HG02852 (cell line): ENCODE measurements at regions not wholly inside any gene's neighbourhood (a gene's known extent, or its start where the extent isn't known, plus 50 kb on each side); places are given as distances from the start of the nearest gene placed in this dataset.
A peak's percentile ranks its signal among the peaks of the same experiment; 100 is the strongest.
"Not testable (repeated sequence)": the region's sequence is repeated elsewhere in the genome, so short reads cannot be mapped to it uniquely, and the experiment has no call there.

Experiments used
- ATAC-seq: cut with Tn5 transposase; IDR thresholded peaks from one replicate; pipeline ENCODE4 v1.9.1; 2021; ENCODE audit warnings: mild to moderate bottlenecking, moderate library complexity; ENCODE audit not compliant: unreplicated experiment

DNA sequence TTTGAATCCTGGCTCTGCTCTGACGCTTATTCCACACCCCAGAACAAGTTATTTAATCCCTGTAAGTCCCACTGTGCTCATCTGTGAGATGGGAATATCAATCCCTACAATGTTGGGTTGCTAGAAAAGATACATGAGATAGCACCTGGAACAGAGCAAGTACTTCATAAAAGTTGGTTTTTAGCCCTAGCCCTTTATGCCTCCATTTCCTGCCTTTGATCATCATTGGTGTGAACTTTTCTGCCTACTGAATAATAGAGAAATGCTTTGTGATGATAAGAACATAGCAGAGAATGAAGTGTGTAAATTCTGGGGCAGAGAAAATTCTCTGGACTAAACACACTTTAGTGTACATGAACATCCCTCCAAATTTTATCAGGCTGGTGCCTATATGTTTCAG, 90.3 kb upstream of the RANBP6 start:
- ATAC-seq = no peak

DNA sequence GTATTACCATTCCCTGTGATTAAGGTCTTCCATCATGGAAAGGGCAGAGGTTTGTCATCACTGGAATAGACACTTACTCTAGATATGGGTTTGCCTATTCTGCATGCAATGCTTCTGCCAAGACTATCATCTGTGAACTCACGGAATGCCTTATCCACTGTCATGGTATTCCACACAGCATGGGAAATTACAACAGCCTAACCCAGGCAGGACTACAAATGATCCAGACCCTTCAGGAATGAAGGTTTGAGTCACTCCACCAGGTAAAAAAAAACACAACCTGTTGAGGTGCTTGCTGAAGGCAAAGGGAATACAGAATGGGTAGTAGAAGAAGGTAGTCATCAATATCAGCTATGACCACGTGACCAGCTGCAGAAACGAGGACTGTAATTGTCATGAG, 89.0 kb upstream of the RANBP6 start:
- not testable (repeated sequence) for ATAC-seq

DNA sequence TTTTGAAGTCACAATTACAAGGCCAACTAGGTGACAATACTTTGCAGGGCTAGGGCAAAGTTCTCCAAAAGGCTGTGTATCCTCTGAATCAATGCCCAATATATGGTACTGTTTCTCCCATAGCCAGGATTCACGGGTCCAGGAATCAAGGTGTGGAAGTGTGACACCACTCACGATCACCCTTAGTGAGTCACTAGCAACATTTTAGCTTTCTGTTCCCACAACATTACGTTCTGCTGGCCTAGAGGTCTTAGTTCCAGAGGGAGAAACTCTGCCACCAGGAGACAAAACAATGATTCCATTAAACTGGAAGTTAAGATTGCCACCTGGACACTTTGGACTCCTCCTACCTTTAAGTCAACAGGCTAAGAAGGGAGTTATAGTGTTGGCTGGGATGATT, 88.5 kb upstream of the RANBP6 start:
- not testable (repeated sequence) for ATAC-seq

DNA sequence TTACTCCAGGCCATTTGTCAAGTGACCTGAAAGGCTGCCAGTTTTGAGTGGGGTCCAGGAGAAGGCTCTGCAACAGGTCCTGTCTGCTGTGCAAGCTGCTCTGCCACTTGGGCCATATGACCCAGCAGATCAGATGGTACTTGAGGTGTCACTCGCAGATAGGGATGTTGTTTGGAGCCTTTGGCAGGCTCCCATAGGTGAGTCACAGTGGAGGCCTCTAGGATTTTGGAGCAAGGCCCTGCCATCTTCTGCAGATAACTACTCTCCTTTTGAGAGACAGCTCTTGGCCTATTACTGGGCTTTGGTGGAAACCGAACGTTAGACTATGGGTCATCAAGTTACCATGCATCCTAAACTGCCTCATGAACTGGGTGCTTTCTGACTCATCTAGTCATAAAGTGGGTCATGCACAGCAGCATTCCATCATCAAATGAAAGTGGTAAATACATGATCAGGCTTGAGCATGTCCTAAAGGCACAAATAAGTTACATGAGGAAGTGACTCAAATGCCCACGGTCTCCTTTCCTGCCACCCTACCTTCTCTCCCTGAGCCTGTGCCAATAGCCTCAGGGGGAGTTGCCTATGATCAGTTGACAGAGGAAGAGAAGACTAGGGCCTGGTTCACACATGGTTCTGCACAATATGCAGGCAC, 87.0 kb upstream of the RANBP6 start:
- not testable (repeated sequence) for ATAC-seq

DNA sequence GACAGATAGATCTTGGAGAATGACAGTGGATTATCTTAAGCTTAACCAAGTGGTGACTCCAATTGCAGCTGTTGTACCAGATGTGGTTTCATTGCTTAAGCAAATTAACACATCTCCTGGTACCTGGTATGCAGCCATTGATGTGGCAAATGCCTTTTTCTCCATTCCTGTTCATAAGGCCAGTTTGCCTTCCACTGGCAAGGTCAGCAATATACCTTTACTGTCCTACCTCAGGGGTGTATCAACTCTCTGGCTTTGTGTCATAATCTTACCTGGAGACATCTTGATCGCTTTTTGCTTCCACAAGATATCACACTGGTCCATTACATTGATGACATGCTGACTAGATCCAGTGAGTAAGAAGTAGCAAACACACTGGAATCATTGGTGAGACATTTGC, 86.3 kb upstream of the RANBP6 start:
- not testable (repeated sequence) for ATAC-seq

DNA sequence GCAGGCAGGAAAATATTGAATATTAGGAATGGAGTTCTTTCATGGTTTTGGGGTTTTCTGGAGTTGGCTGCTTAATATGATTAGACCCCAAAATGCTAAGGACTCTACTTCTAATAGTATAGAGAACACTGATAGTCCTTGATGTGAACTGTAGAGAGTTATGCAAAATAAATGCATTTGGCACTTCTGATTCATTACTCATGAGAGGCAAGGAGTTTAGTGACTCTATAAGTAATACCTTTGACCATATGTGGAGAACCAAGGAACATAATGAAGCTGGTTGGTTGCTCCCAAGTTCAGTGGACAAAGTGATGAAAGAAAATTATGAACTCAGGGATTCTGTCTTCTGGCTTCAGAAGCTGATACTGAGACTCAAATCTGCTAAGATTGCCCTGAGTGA, 83.9 kb upstream of the RANBP6 start:
- ATAC-seq = not testable (repeated sequence)

DNA sequence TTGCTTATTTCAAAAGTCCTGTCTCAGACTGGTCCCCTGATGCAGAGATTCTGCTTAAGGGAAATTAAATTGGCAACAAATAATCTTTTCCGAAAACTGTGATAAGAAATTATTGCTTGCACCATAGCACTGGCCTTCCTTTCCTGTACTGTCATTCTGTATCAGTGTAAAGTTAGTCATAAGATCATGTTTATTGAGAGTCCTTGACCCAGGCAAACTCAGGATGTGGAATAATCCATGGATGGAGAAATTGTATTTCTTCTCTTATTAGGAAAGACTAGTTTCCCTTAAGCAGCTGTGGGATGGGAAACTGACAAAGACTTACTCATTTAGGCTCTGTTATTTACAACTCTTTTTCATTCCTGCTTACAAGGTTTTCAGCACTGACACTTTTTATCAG, 83.0 kb upstream of the RANBP6 start:
- no peak for ATAC-seq

DNA sequence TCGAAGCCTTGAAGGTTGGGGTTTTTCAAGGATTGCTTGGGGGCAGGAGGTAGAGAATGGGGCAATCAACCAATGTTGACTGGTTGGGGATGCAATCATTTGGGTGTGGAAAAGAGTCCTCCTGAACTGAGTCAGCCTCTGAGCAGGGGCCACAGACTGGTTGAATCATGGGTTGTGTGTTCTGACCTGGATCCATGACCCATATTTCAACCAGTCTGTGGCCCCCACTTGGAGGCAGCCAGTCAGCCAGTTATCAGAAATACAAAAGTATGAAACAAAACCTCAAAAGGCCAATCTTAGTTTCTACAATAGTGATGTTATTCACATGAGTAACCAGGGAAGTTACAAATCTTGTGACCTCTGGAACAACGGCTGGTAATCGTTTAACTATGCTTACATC, 81.4 kb upstream of the RANBP6 start:
- ATAC-seq = no peak

DNA sequence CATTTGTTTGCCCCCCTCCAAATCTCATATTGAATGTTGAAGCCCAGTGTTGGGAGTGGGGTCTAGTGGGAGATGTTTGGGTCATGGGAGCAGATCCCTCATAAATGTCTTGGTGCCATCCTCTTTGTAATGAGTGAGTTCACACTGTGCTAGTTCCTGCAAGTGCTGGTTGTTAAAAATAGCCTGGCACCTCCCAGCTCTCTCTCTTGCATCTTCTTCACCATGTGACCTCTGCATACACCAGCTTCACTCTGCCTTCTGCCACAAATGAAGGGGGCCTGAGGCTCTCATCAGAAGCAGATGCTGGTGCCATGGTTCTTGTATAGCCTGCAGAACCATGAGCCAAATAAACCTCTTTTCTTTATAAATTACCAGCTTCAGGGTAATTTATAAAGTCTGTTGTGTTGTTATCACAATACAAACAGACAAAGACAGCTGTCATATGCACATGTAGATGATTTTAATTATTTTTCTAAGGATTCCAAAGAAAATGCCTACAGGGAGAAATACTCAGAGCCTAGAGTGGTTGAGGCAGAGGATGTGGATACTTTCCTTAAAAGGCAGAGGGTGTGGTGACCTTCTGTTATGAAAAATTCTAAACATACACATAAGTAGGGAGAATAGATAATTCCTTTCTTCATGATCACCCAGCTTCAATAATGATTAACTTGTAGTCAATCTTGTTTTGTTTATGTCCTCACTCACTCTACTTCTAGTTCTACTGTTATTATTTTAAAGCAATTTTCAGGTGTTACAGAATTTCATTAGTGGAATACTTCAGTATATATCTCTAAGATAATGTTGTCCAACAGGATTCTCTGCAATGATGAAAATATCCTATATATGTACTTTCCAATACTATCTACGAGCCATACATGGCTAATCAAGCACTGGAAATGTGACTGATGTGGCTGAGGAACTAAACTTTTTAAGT, 75.1 kb upstream of the RANBP6 start:
- no peak for ATAC-seq

DNA sequence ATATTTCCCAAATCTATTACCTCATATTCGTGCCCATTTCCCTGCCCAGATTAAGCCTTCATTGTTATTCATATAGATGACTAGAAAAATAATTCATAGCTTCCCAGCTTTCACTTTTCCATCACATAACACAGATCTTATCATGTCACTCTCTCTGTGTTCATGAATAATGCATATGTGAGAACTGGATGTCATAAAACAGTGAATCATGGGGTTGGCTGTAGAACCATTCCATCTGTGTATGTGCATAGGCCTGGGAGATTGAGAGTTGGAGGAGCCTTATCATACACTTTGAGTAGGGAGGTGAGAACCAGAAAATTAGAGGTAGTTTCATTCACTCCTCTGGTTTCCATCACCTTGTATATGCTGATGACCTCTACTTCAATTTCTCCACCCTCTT, 73.9 kb upstream of the RANBP6 start:
- ATAC-seq = no peak

DNA sequence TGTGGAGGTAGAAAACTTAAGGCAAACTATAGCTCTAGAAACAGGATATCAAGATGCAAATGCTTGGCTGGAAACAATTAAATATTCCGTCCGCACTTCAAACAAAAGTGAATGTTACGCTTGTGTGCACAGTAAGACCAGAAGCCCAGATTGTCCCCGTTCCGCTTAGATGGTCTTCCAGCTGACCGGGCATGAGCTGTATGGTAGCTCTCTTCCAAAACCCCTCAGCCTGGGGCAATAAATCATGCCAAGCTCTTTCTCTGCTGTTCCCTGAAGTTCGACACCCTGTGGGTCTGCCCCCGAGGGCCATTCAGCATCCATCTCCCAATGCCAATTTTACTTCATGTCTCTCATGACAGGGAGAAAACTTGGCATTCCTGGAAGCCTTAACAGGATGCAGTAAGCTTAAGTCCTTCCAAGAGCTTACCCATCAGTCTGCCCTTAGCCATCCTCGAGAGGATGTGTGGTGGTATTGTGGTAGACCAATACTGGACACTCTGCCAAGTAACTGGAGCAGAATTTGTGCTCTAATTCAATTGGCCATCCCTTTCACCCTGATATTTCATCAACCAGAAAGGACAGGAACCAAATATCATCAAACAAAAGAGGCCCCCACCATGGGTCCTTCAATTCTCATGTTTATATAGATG, 70.7 kb upstream of the RANBP6 start:
- no peak for ATAC-seq

DNA sequence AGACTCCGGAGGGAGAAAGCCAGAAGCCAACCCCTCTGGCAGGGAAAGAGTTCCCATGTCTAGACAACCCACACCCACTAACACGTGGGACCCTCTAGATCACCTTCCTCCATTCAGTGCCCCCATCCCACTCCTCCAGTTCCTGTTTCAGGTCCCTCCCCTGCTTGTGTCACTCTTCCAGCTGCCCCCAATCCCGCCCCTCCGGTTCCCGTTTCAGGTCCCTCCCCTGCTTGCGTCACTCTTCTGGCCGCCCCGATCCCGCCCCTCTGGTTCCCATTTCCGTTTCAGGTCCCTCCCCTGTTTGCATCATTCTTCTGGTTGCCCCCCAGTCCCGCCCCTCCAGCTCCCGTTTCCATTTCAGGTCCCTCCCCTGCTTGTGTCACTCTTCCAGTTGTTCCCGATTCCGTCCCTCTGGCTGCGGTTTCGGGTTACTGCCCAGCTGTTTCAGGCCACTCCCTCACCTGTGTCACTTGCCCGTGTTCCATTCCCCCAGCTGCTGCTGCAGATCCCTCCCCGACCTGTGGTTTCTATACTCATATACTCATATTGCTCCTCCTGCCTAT, 64.8 kb upstream of the RANBP6 start:
- ATAC-seq = peak; percentile 86

DNA sequence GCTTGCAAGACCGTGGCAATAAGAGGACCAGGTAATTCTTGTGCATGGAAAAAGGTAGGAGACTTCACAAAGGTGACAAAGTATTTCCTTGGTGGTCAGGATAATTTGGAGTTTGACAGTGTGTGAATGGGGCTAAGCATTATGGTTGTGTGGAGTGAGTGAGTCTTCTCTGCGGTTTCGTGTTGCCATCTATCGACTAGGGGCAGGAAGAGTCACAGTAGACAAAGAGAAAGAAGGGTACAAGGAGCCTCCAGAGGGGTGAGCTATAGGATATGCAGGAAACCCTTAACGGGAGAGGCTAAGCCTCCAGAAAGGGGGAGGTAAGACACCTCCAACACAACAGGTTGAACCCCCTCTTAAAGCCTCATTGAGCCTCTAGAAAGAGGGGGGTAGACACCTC, 64.0 kb upstream of the RANBP6 start:
- ATAC-seq = no peak

DNA sequence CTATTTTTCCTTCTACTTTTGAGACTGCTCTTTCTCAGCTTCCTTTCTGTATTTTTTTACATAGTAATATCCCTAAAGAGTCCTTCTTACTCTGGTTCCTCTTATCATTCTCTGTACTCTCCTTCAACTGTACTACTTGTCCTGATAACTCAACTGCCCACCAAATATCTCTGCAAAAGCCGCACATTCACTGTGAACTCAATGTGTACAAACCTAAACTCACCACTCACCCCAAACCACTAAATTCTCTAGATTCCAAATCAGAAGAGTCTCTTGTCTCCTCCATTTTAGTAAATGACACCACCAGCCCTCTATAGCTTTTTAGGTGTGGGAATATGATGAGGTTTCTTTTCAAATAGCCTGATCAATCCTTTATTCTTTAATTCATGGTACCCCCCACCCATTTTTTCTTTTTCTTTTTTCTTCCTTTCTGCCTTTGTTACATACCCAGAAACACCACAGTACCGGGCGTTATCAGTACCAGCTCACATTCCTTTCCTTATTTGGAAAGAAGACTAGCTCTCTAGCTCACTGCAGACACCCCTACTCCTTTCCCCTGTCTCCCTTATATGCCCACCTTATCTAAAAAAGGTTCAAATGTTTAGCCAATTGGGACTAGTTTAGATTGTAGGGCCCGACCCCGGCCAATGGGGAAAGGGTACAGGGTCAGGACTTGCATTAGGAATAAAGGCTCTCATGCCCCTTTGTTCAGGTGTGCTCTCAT, 63.1 kb upstream of the RANBP6 start:
- no peak for ATAC-seq

DNA sequence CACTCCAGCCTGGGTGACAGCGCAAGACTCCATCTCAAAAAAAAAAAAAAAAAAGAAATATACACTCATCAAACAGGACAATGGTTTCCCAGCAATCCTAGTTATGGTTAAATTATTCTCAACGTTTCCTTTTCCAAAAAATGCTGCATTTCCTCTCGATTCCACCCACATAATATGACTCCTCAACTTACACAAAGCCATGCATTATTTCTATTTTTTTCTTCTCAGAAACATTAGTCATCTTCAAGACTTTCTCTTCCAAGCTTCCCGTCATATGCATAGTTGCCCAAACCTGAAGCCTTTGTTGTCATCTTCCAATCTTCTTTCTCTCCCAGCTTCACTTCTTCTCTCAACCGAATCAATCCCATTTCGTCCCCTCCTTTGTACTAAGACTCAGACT, 61.4 kb upstream of the RANBP6 start:
- ATAC-seq = no peak

DNA sequence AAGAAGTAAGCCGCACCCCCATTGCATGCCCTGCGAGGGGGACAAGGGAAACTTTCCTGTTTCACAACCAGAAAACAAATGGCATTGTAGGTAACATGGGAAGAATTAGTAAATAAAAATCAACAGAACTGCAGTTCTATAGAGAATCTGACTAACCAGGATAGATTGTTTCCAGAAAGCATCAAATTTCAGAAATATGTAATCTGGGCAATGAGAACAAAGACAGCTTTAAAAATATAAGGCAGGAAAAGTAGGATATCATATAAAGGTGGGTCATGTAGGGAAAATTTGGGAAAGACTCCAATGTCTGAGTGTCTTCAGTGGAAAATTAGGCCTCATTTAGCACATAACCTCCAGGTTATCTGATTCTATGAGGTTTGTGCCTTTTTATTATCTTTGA, 58.3 kb upstream of the RANBP6 start:
- ATAC-seq = no peak

DNA sequence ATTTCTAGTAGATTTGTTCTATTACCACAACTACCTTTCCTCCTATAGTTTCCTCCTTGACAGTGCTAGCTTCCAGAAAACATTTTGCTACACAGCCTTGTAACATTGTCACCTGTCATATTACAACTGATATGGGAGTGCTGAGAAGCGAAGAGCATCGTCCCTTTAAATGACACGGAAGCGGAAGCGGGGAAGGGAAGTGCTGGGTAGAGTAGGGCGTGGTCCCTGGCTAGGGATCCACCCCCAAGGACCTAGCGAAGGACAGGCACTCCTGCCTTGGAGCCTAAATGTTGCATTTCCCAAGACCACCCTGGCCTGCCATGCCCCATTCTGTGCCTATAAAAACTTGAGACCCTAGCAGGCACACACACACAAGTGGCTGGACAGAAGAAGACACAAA, 57.4 kb upstream of the RANBP6 start:
- no peak for ATAC-seq

DNA sequence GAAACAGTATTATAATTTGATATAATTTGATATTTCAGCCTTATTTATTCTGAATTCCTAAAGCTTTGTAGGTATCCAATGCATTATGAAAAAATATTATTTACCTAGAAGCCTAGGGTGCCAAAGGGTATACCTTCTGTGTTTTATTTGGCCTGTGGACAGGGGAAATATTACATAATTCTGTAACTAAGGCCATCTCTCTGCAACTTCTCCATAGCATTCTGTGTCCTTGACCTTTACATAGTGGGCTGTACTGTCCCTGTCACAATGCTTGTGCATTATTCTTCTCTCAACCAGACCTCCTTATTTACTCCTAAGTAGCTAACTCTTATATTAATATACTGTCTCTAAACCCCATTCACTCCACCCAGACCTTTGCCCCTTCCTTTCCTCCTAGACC, 57.0 kb upstream of the RANBP6 start:
- ATAC-seq = no peak

DNA sequence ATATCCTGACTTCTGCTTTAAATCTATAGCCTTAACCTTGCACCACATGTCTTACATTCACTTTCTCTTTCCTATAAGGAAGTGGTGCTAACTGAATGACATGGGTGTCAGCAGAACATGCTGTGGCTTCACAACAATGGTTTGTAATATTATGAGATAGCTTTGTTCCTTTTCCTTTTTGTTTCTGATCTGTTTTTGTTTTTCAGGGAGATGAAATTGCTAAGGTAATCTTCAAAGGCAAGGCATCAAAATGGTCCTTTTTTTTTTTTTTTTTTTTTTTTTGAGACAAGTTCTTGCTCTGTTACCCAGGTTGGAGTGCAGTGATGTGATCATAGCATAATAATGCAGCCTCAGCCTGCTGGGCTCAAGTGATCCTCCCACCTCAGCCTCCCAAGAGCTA, 53.6 kb upstream of the RANBP6 start:
- ATAC-seq = peak; percentile 99

DNA sequence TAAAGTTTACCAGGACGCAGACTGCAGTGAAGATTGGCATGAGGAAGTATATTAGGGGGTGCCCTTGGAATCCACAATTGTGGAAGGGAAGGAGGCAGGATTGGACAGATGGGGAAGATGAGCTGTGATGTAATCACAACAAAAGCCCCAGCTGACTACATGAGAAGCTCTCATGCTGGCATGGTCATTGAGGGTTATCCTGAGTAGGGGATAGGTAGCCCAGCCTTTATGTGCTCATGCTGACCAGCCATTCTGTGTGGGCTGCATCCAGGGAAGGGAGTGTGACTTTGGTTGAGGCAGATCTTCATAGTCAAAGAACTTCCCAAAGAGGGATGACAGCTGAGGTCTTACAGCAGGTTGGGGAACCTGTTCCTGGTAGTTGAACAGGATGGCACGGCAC, 52.0 kb upstream of the RANBP6 start:
- no peak for ATAC-seq
